Endothelial cell of umbilical vein (primary cell): ENCODE measurements at regions not wholly inside any gene's neighbourhood (a gene's known extent, or its start where the extent isn't known, plus 50 kb on each side); places are given as distances from the start of the nearest gene placed in this dataset.

ENCODE experiments used
- EZH2 ChIP-seq: IDR thresholded peaks from 2 replicates; pipeline ENCODE4 v1.6.1; 2012; ENCODE audit warnings: borderline replicate concordance, low read depth, mild to moderate bottlenecking, moderate library complexity, low read length, inconsistent platforms; ENCODE audit not compliant: severe bottlenecking
- POLR2A ChIP-seq: IDR thresholded peaks from 2 replicates; pipeline ENCODE4 v1.6.1; 2012; ENCODE audit warnings: low read depth, mild to moderate bottlenecking, control low read depth, low read length
- POLR2AphosphoS5 ChIP-seq: IDR thresholded peaks from 2 replicates; pipeline ENCODE4 v1.6.1; 2012; ENCODE audit warnings: low read depth, mild to moderate bottlenecking, control low read depth, low read length, moderate library complexity; ENCODE audit not compliant: insufficient read depth
- TF ChIP-seq, protein P1 (sequence below), 2 donors: IDR thresholded peaks; 1 replicate in 1 of 2; 2 replicates in 1 of 2; pipeline ENCODE4 v1.5.1; 2011; ENCODE audit warnings: low read length in 2 of 2, mild to moderate bottlenecking in 2 of 2, moderate library complexity in 2 of 2, control low read depth in 1 of 2, inconsistent platforms in 1 of 2, low read depth in 1 of 2; ENCODE audit not compliant: insufficient read depth in 1 of 2; ENCODE audit errors: extremely low read depth in 1 of 2
- TF ChIP-seq, protein P2 (sequence below): IDR thresholded peaks from 2 replicates; pipeline ENCODE4 v1.6.1; 2011; ENCODE audit not compliant: insufficient read depth, insufficient read length

DNA sequence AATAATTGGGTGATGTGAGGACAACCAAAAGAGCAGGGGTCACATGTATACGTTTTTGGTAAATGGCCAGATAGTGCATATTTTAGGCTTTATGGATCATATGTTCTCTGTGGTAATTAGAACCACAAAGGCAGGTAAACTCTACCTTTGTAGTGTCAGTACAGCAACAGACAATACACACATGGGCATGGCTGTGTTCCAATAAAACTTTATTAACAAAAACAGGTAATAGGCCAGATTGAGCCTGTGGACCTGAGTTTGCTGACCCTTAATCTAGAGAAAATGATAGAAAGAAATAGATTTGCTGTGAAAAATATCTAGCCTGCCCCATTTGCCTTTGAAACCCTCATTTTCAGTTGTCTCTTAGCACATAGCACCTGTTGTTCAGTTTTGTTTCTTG, 177.2 kb upstream of the CXCR4 start:
- TF ChIP-seq, protein P1, sequence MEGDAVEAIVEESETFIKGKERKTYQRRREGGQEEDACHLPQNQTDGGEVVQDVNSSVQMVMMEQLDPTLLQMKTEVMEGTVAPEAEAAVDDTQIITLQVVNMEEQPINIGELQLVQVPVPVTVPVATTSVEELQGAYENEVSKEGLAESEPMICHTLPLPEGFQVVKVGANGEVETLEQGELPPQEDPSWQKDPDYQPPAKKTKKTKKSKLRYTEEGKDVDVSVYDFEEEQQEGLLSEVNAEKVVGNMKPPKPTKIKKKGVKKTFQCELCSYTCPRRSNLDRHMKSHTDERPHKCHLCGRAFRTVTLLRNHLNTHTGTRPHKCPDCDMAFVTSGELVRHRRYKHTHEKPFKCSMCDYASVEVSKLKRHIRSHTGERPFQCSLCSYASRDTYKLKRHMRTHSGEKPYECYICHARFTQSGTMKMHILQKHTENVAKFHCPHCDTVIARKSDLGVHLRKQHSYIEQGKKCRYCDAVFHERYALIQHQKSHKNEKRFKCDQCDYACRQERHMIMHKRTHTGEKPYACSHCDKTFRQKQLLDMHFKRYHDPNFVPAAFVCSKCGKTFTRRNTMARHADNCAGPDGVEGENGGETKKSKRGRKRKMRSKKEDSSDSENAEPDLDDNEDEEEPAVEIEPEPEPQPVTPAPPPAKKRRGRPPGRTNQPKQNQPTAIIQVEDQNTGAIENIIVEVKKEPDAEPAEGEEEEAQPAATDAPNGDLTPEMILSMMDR (IDR thresholded peaks at IDR 0.05; ENCODE audit: extremely low read depth in 1 of 2, insufficient read depth in 1 of 2, low read depth in 1 of 2, low read length in 2 of 2), result no peak
- TF ChIP-seq EZH2 (no peak), POLR2A (no peak), POLR2AphosphoS5 (no peak)
- TF ChIP-seq, protein P2, sequence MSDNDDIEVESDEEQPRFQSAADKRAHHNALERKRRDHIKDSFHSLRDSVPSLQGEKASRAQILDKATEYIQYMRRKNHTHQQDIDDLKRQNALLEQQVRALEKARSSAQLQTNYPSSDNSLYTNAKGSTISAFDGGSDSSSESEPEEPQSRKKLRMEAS, result no peak
